H1 (cell line): ENCODE measurements at regions not wholly inside any gene's neighbourhood (a gene's known extent, or its start where the extent isn't known, plus 50 kb on each side); places are given as distances from the start of the nearest gene placed in this dataset.

Experiments
- CTCF ChIA-PET: fragments of 300-600 bp; sonication (Branson Sonifier 250); formaldehyde crosslinking; loops from one replicate; lab custom pipeline; 2021; ENCODE audit not compliant: partially characterized antibody; lab: Charles Lee
- POLR2A ChIA-PET: fragments of 300-600 bp; sonication (Branson Sonifier 250); formaldehyde crosslinking; loops from one replicate; lab custom pipeline; 2021; ENCODE audit warnings: inconsistent platforms; ENCODE audit not compliant: partially characterized antibody; lab: Charles Lee
- DNase-seq, 2 experiments: peaks; one replicate each; pipeline versions ENCODE4 v3.0.0 to v3.0.0-alpha.2; 2010 to 2022; ENCODE audit warnings: low spot score in 2 of 2, low read depth in 1 of 2, mixed read lengths in 1 of 2
- FAIRE-seq: peaks from 2 replicates; lab custom pipeline; 2011; peaks lifted over from hg19 to GRCh38; lab: Jason Lieb, UNC
- H2AFZ ChIP-seq: 2 replicates; pipeline ENCODE4 v1.8.1; 2012; ENCODE audit warnings: low read length, inconsistent platforms
- H2AK5ac ChIP-seq: 2 replicates; pipeline ENCODE4 v1.6.1; 2013; ENCODE audit warnings: low read depth, low read length
- H2BK120ac ChIP-seq: replicated peaks from 2 replicates; pipeline ENCODE3; 2013; ENCODE audit warnings: low read depth, low read length, inconsistent platforms
- H2BK12ac ChIP-seq: 2 replicates; pipeline ENCODE4 v1.6.1; 2013; ENCODE audit warnings: low read depth, low read length
- H2BK15ac ChIP-seq: 2 replicates; pipeline ENCODE4 v1.6.1; 2013; ENCODE audit warnings: low read length
- H2BK20ac ChIP-seq: 2 replicates; pipeline ENCODE4 v1.6.1; 2013; ENCODE audit warnings: low read length
- H2BK5ac ChIP-seq: 2 replicates; pipeline ENCODE4 v1.6.1; 2013; ENCODE audit warnings: low read depth, low read length
- H3K14ac ChIP-seq: 2 replicates; pipeline ENCODE4 v1.6.1; 2013; ENCODE audit warnings: inconsistent platforms; ENCODE audit not compliant: insufficient read length
- H3K18ac ChIP-seq: 2 replicates; pipeline ENCODE4 v1.6.1; 2013; ENCODE audit warnings: low read length; ENCODE audit errors: extremely low read depth
- H3K23ac ChIP-seq: 2 replicates; pipeline ENCODE4 v1.6.1; 2013; ENCODE audit warnings: inconsistent platforms; ENCODE audit not compliant: insufficient read length
- H3K23me2 ChIP-seq: 2 replicates; pipeline ENCODE4 v1.6.1; 2013; ENCODE audit warnings: low read depth, low read length
- H3K27ac ChIP-seq: 2 replicates; pipeline ENCODE4 v1.6.1; 2011; ENCODE audit warnings: low read depth, low read length, inconsistent platforms
- H3K27me3 ChIP-seq, 4 experiments: replicated peaks in 1 of 4; 1 replicate in 1 of 4; 2 replicates in 3 of 4; pipeline versions ENCODE4 v1.6.1 to v1.8.1; 2011 to 2013; ENCODE audit warnings: low read length in 3 of 4, mild to moderate bottlenecking in 3 of 4, inconsistent platforms in 2 of 4, mixed read lengths in 2 of 4, moderate library complexity in 1 of 4; ENCODE audit not compliant: control insufficient read depth in 3 of 4, insufficient read depth in 3 of 4; ENCODE audit errors: extremely low read depth in 1 of 4
- H3K36me3 ChIP-seq, 4 experiments: 2 replicates each; pipeline versions ENCODE4 v1.6.1 to v1.8.1; 2011 to 2013; ENCODE audit warnings: mild to moderate bottlenecking in 4 of 4, low read length in 3 of 4, moderate library complexity in 2 of 4, control low read depth in 1 of 4, inconsistent platforms in 1 of 4; ENCODE audit not compliant: insufficient read depth in 4 of 4, control insufficient read depth in 2 of 4
- H3K4ac ChIP-seq: replicated peaks from 2 replicates; pipeline ENCODE3; 2013; ENCODE audit warnings: low read length, low read depth, mixed read lengths, inconsistent platforms; ENCODE audit not compliant: insufficient read length
- H3K4me1 ChIP-seq, 4 experiments: replicated peaks in 1 of 4; 1 replicate in 1 of 4; 2 replicates in 3 of 4; pipeline versions ENCODE4 v1.6.1 to v1.8.1; 2011 to 2013; ENCODE audit warnings: low read length in 3 of 4, inconsistent platforms in 2 of 4, mixed read lengths in 1 of 4; ENCODE audit not compliant: insufficient read depth in 4 of 4, control insufficient read depth in 3 of 4
- H3K4me2 ChIP-seq, 2 experiments: 2 replicates each; pipeline versions ENCODE4 v1.6.1 to v1.8.1; 2011 to 2013; ENCODE audit warnings: low read depth in 2 of 2, low read length in 2 of 2, control low read depth in 1 of 2, inconsistent platforms in 1 of 2, mild to moderate bottlenecking in 1 of 2; ENCODE audit not compliant: insufficient read depth in 1 of 2
- H3K4me3 ChIP-seq, 4 experiments: fragments of 200-600, 300-600 bp in 1 of 4; sonication (generic), shearing (Covaris generic), sonication (Bioruptor Twin) in 1 of 4; 2 replicates each; pipeline versions ENCODE4 v1.5.1 to v1.8.1; 2011 to 2016; ENCODE audit warnings: low read length in 4 of 4, low read depth in 3 of 4, control low read depth in 2 of 4, inconsistent platforms in 2 of 4, mild to moderate bottlenecking in 2 of 4, mixed read lengths in 1 of 4, moderate library complexity in 1 of 4; ENCODE audit not compliant: insufficient read depth in 2 of 4; ENCODE audit errors: extremely low read depth in 1 of 4
- H3K56ac ChIP-seq: replicated peaks from 2 replicates; pipeline ENCODE3; 2013; ENCODE audit warnings: low read depth, mild to moderate bottlenecking, mixed read lengths, low read length, inconsistent platforms; ENCODE audit not compliant: insufficient read length
- H3K79me1 ChIP-seq: 2 replicates; pipeline ENCODE4 v1.6.1; 2013; ENCODE audit warnings: low read depth, low read length, control low read depth
- H3K79me2 ChIP-seq, 2 experiments: 2 replicates each; pipeline versions ENCODE4 v1.6.1 to v1.8.1; 2012 to 2013; ENCODE audit warnings: low read length in 2 of 2, mild to moderate bottlenecking in 2 of 2, inconsistent platforms in 1 of 2; ENCODE audit not compliant: insufficient read depth in 2 of 2, control insufficient read depth in 1 of 2
- H3K9ac ChIP-seq, 4 experiments: replicated peaks in 1 of 4; 1 replicate in 1 of 4; 2 replicates in 3 of 4; pipeline versions ENCODE4 v1.6.1 to v1.8.1; 2011 to 2013; ENCODE audit warnings: low read depth in 3 of 4, low read length in 3 of 4, control low read depth in 2 of 4, mild to moderate bottlenecking in 2 of 4, moderate library complexity in 2 of 4, inconsistent platforms in 1 of 4; ENCODE audit errors: extremely low read depth in 1 of 4
- H3K9me3 ChIP-seq, 2 experiments: 2 replicates each; pipeline versions ENCODE4 v1.6.1 to v1.8.1; 2012 to 2013; ENCODE audit warnings: mild to moderate bottlenecking in 2 of 2, moderate library complexity in 2 of 2, control low read depth in 1 of 2, inconsistent platforms in 1 of 2, low read depth in 1 of 2, low read length in 1 of 2, mixed read lengths in 1 of 2; ENCODE audit not compliant: insufficient read depth in 2 of 2
- H4K20me1 ChIP-seq, 2 experiments: replicated peaks in 1 of 2; 2 replicates each; pipeline versions ENCODE3 to v1.8.1; 2011 to 2013; ENCODE audit warnings: inconsistent platforms in 2 of 2, low read length in 2 of 2, mild to moderate bottlenecking in 1 of 2; ENCODE audit not compliant: insufficient read depth in 2 of 2, control insufficient read depth in 1 of 2
- H4K5ac ChIP-seq: 2 replicates; pipeline ENCODE4 v1.6.1; 2013; ENCODE audit warnings: low read length, low read depth, mixed read lengths, inconsistent platforms; ENCODE audit not compliant: insufficient read length
- H4K8ac ChIP-seq: 2 replicates; pipeline ENCODE4 v1.8.0; 2013; ENCODE audit warnings: mild to moderate bottlenecking, moderate library complexity, low read length, inconsistent platforms; ENCODE audit not compliant: insufficient read depth; ENCODE audit errors: extremely low read depth
- H4K91ac ChIP-seq: replicated peaks from 2 replicates; pipeline ENCODE3; 2013; ENCODE audit warnings: low read length, mixed read lengths, inconsistent platforms; ENCODE audit not compliant: insufficient read length
- POLR2AphosphoS5 ChIP-seq: IDR thresholded peaks from 2 replicates; pipeline ENCODE4 v1.6.1; 2011; ENCODE audit warnings: low read depth, low read length
- TCF12 ChIP-seq: IDR thresholded peaks from 2 replicates; pipeline ENCODE4 v1.6.1; 2011; ENCODE audit warnings: low read depth, mild to moderate bottlenecking, low read length
- WGBS, 2 experiments: shearing (Covaris generic) in 1 of 2; methylation state at CpG; one replicate each; pipeline versions ENCODE4 v1.1.6 to v1.1.7; 2013 to 2015; ENCODE audit warnings: low lambda C conversion rate in 2 of 2, mixed read lengths in 2 of 2, inconsistent platforms in 1 of 2, low coverage in 1 of 2, missing lambda C conversion rate in 1 of 2; ENCODE audit not compliant: insufficient replicate concordance in 2 of 2, insufficient coverage in 1 of 2, insufficient read length in 1 of 2; ENCODE audit errors: extremely low coverage in 1 of 2, missing lambda C conversion rate in 1 of 2; 5-methylcytosine and 5-hydroxymethylcytosine counted together

- H3K23me2 ChIP-seq = no peaks in the 10 kb centered on the region
- ChIA-PET POLR2A (no interaction called here), CTCF (interaction anchor here (1.2 kb wide), 1 partner anchor 11 kb away, joined by 4 read pairs; no protein-coding TSS in a partner anchor)
- H3K4me2 ChIP-seq = no peak overlapping the region
- FAIRE-seq (no peak), DNase-seq (no peak)
- H3K4me3 ChIP-seq = no peak overlapping the region
- no peak overlapping the region for H2BK12ac ChIP-seq
- H2BK120ac ChIP-seq = no peak overlapping the region
- WGBS, 2 experiments = 91% methylated on average over 2 of the region's 2 CpGs; no CpG with 5 or more reads in 1 of the 2 experiments
- H2AFZ ChIP-seq = no peak overlapping the region
- H3K9ac ChIP-seq = no peak overlapping the region
- H2AK5ac ChIP-seq = no peak overlapping the region
- no peaks in the 10 kb centered on the region for H3K36me3 ChIP-seq
- no peak overlapping the region for H2BK5ac ChIP-seq
- H4K5ac ChIP-seq = no peak overlapping the region
- H2BK20ac ChIP-seq = no peak overlapping the region
- H3K79me2 ChIP-seq = no peaks in the 10 kb centered on the region
- no peak overlapping the region for H3K56ac ChIP-seq
- TF ChIP-seq POLR2AphosphoS5 (no peak), TCF12 (no peak)
- H3K27me3 ChIP-seq = no peaks in the 10 kb centered on the region
- H3K27ac ChIP-seq = no peak overlapping the region
- H3K9me3 ChIP-seq = no peaks in the 10 kb centered on the region
- H2BK15ac ChIP-seq = no peak overlapping the region
- no peaks in the 10 kb centered on the region for H4K20me1 ChIP-seq
- H3K79me1 ChIP-seq = no peaks in the 10 kb centered on the region
- H3K4ac ChIP-seq = no peak overlapping the region
- H3K4me1 ChIP-seq = no peaks in the 10 kb centered on the region
- no peak overlapping the region for H3K14ac ChIP-seq
- no peak overlapping the region for H4K91ac ChIP-seq
- no peak overlapping the region for H3K18ac ChIP-seq
- no peak overlapping the region for H4K8ac ChIP-seq
- H3K23ac ChIP-seq = no peak overlapping the region
Observed at GRCh38 chr18:73004260-73004659, 136.5 kb upstream of the NETO1 start.
